ENCODE measurements at regions not wholly inside any gene's neighbourhood (a gene's known extent, or its start where the extent isn't known, plus 50 kb on each side); places are given as distances from the start of the nearest gene placed in this dataset.

DNA sequence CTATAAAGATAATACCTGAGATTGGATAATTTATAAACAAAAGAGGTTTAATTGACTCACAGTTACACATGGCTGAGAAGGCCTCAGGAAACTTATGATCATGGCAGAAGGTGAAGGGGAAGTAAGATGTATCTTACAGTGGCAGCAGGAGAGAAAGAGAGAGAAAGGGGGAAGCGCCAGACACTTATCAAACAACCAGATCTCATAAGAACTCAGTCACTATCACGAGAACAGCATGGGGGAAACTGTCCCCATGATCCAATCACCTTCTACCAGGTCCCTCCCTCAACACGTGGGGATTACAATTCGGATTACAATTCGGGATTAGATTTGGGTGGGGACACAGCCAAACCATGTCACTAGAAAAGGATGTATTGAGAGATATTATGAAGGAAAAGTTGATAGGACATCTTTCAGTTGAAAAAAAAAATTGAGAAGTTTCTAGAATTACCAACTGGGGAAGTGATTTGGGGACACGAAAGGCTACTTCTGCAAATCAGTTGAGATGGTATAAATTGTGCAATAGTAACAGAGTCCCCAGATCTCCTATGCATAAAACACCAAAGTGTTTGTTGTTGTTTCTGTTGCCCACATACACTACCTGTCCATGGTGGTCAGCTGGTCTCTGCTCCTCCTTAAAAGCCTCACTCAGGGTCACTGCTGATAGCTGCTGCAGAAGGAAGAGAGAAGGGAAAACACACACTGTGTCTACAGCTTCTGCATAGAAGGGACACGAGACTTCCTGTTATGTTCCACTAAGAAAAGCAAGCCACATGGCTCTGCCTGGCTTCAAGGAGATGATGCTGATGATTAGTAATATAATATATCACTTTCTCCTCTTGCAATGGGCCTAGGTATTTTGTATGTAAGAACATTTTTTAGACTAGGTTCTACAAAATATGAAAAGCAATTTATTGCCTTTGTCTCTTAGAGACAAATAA is 465.5 kb downstream of the PDZRN4 start:
- no peak for DNase-seq

DNA sequence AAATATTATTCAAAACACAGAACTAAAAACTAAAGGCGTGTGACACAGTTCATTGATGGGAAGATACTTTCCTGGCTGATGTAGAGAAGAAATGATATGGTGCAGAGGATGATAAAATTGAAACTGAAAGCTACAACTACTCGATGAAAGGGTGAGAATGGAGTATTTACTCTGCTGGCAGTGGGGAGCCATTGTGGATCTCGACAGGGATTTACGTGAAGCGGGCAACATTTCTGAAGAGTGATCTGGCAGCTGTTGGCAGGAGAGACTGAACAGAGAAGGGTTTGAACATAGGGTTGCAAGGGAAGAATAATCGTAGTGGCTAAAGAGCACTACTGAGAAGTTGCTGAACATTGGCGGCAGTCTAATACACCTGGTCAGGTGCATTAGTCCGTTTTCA is 464.9 kb downstream of the PDZRN4 start:
- peak; percentile 42 for DNase-seq

DNA sequence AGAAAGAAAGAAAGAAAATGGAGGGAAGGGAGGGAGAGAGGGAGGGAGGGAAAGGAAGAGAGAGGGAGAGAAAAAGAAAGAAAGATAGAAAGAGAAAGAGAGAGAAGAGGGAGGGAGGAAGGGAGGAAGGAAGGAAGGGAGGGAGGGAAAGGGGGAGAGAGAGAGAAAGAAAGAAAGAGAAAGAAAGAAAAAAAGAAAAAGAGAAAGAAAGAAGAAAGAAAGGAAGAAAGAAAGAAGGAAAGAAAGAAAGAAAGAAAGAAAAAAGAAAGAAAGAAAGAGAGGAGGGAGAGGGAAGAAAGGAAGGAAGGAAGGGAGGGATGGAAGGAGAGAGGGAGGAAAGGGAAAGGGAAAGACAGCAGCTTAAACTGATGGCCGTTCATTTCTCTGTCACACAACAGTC is 457.5 kb downstream of the PDZRN4 start:
- DNase-seq: no peak

DNA sequence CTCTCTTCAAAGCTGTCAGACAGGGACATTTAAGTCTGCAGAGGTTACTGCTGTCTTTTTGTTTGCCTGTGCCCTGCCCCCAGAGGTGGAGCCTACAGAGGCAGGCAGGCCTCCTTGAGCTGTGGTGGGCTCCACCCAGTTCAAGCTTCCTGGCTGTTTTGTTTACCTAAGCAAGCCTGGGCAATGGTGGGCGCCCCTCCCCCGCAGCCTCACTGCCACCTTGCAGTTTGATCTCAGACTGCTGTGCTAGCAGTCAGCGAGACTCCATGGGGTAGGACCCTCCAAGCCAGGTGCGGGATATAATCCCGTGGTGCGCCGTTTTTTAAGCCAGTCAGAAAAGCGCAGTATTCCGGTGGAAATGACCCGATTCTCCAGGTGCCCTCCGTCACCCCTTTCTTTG is 454.7 kb downstream of the PDZRN4 start:
- DNase-seq: peak; percentile 5

DNA sequence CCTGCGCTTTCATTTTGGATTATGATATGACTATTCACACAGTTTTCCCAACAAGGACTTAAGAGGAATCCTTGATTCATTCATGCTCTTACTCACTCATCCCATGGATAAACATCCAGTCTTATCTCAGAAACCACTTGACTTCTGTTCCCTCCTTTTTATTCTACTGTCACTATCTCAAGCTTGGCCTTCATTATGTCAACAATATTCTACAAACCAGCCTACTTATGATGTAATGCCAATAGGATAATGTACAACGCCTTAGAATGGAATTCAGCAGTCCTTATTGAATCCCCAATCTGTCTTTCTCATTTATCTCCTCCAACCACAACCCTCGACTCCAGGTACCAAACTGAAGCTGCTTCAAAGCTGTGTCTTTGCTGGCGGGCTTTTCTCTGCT is 448.5 kb downstream of the PDZRN4 start:
- no peak for DNase-seq

DNA sequence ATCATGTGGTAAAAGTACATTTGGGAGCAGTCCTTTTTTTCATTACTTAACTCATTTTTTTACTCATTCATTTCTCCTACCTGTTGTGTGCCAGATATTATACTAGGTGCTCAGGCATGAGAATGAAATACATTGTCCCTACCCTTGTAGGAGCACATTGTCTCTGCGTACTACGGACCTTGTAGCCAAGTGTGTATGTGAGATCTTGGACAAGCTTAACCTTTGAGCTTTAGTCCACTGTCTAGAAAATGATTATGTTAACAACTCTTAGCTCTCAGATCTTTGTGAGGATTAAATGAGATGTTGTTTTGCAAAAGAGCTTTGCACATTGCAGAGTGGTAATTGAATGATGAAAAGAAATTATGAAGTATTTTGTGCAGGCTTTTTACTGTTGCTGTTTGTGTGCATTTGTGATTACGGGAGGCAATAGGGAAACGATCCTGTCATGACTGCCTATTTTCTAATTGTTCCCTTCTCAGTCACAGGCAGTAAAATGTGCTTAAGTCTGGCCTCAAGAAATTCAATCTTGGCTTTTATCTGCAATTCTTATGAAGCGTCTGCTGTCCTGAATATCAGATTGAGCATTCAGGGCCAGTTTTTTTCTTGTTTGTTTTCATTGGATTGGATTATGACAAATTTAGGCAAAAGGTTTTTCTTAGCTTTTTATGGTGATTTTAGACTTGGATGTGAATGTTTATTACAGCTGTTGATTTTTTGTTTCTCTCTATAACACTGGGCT is 447.7 kb downstream of the PDZRN4 start:
- DNase-seq: no peak

DNA sequence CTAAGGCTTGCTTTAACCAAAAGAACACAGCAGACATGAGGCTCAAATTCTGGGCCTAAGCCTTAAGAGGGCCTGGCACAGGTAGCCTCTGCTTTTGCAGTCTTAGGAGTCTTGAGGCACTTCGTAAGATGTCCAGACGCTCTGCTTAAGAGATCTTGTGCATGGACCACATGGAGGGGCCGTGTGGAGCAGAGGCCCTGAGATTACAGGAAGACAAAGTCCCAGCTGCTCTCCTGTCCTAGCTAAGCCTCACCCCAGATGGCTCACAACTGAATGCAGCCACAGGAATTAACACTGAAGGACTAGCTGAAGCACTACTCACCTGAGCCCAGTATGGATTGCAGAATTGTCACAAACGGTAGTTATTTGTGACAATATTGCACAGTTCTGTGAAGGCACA is 446.0 kb downstream of the PDZRN4 start:
- no peak for DNase-seq

DNA sequence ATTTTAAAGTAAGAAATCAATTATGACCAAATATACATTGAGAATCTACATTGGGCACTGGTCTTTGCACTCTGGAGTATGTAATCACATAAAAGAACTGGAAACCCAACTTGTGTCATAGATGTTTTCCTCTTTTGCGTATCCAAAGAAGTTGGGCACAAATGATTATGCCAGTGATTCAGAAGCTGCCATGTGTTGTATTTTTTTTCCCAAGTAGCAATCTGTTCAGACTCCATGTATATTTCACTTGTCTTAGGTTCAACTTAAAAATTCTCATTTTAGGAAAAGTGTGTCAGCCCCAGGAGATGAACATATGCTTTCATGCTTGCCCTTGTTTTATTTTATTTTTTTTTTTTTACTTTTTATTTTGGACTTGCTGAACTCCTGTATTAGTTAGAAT is 441.5 kb downstream of the PDZRN4 start:
- no peak for DNase-seq

DNA sequence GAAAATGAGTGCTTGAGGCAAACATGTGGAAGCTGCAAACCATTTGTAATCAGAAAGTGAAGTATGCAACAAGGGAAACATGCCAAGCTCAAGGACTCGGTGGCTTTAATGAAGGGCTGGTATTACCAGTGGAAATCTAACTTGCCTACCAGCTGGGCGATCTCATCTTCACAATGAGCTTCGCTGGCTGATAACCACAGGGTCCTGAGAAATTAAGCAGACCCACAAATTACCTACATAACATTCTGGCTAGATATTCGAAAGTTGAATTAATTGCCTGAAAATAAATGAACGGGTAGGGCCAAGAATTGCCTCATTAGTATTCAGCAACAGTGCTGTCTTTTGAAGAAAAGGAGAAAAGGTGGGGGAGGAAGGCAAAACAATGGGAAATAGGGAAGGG is 439.4 kb downstream of the PDZRN4 start:
- DNase-seq: no peak

DNA sequence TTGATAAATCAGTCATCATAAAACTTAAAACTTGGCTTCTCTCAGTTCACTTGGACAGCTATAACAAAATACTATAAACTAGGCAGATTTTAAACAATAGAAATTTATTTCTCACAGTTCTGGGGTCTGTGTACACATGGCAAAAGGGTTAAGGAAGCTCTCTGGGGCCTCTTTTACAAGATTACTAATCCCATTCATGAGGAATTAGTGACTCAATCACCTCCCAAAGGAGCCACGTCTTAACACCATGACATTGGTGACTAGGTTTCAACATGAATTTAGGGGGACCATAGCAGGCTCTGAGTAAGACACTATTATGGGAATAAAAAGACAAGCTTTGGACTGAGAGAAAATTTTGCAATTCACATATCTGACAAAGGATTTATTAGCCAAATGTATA is 436.5 kb downstream of the PDZRN4 start:
- DNase-seq: no peak

All from NCI-H345 (cell line).